Cardiac fibroblast (primary cell): ENCODE measurements at regions not wholly inside any gene's neighbourhood (a gene's known extent, or its start where the extent isn't known, plus 50 kb on each side); places are given as distances from the start of the nearest gene placed in this dataset.
A peak's percentile ranks its signal among the peaks of the same experiment; 100 is the strongest.

Experiments
- DNase-seq, 2 donors: peaks; one replicate each; pipeline versions ENCODE4 v3.0.0 to v3.0.0-alpha.2; 2010; ENCODE audit warnings: low read depth in 2 of 2
- H3K4me3 ChIP-seq, 2 donors: replicated peaks in 1 of 2; 1 replicate in 1 of 2; 2 replicates in 1 of 2; pipeline ENCODE4 v1.5.1; 2011; ENCODE audit warnings: low read depth in 2 of 2, low read length in 2 of 2, mild to moderate bottlenecking in 2 of 2, moderate library complexity in 1 of 2
- TF ChIP-seq, protein P1 (sequence below): IDR thresholded peaks from one replicate; pipeline ENCODE4 v1.5.1; 2011; ENCODE audit warnings: low read depth, mild to moderate bottlenecking, low read length, inconsistent platforms

- H3K4me3 ChIP-seq: no peak overlapping the region
- DNase-seq: peak in 1 of 2 donors; percentile 54
- TF ChIP-seq, protein P1, sequence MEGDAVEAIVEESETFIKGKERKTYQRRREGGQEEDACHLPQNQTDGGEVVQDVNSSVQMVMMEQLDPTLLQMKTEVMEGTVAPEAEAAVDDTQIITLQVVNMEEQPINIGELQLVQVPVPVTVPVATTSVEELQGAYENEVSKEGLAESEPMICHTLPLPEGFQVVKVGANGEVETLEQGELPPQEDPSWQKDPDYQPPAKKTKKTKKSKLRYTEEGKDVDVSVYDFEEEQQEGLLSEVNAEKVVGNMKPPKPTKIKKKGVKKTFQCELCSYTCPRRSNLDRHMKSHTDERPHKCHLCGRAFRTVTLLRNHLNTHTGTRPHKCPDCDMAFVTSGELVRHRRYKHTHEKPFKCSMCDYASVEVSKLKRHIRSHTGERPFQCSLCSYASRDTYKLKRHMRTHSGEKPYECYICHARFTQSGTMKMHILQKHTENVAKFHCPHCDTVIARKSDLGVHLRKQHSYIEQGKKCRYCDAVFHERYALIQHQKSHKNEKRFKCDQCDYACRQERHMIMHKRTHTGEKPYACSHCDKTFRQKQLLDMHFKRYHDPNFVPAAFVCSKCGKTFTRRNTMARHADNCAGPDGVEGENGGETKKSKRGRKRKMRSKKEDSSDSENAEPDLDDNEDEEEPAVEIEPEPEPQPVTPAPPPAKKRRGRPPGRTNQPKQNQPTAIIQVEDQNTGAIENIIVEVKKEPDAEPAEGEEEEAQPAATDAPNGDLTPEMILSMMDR: no peak
These were observed 452.0 kb upstream of the FZD8 start for GRCh38 chr10:36094096-36094495.

DNA sequence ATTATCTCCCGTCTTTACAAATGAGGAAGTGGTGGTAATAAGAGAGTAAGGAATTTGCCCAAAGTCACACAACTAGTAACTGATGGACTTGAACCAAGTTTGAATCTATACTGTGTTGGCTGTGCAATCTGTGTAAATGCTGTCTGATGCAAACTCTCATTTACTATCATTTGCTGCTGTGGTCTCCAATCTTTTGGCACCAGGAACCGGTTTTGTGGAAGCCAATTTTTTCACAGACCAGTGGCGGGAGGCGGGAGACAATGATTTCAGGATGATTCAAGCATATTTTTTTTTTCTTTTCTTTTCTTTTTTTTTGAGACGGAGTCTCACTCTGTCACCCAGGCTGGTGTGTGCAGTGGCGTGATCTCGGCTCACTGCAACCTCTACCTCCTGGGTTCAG, 450.0 kb upstream of the FZD8 start:
- DNase-seq: peak; percentile 10 to 16
- H3K4me3 ChIP-seq: no peak overlapping the region
- TF ChIP-seq, protein P1: no peak

GRCh38 chr10:36091007-36091406, 448.9 kb upstream of the FZD8 start:
- H3K4me3 ChIP-seq: no peak overlapping the region
- DNase-seq: no peak
- TF ChIP-seq, protein P1: no peak

GRCh38 chr10:36089790-36090440, 447.8 kb upstream of the FZD8 start:
- H3K4me3 ChIP-seq: no peak overlapping the region
- TF ChIP-seq, protein P1: no peak
- DNase-seq: no peak

DNA sequence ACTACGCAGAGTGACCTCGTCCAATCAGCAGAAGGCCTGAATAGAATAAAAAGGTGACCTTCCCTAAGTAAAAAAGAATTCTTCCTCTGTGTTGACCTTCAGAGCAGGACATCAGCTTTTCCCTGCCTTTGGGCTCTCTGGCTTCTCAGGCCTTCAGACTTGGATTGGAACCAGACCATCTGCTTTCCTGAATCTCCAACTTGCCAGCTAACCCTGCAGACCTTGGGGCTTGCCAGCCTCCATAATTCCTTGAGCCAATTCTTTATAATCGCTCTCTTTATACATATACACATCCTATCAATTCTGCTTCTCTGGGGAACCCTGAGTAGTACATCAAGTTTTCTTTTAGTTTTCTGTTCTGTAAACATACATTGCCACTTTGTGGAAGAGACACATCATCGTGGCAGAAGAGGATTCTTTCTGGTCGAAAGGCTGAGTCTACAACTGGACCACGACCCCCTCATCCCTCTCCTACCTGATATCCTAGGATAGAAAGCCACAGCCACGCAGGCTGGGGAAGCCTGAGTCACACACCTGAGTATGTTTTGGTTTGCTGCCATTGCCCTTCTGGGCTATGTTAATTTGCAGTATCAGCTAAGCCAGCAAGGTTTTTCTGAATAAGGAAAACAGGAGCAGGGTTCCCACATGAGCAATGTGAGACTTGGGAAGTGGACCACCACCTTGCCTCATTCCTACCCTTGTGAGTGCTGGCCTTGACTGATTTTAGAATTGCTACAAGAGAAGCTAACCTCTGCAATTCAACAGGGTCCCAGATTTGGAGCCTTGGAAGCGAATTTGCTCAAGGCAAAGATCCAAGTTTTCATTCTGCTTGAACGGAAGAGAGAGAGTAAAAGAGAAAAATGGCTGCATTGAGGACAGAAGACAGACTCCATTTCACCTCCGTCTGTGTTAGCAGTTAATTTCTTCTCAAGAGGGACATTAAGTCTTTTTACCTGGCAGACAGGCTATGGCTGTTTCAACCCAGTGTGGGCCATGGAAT, 445.2 kb upstream of the FZD8 start:
- H3K4me3 ChIP-seq: no peak overlapping the region
- DNase-seq: no peak
- TF ChIP-seq, protein P1: no peak

GRCh38 chr10:36075196-36075595, 433.1 kb upstream of the FZD8 start:
- TF ChIP-seq, protein P1: no peak
- no peak overlapping the region for H3K4me3 ChIP-seq
- DNase-seq: no peak
